Ishikawa (cell line): ENCODE measurements at regions not wholly inside any gene's neighbourhood (a gene's known extent, or its start where the extent isn't known, plus 50 kb on each side); places are given as distances from the start of the nearest gene placed in this dataset.

ENCODE experiments used
- CREB1 ChIP-seq: IDR thresholded peaks from 2 replicates; pipeline ENCODE4 v1.6.1; 2012; ENCODE audit warnings: low read depth
- FOXM1 ChIP-seq: IDR thresholded peaks from 2 replicates; pipeline ENCODE4 v1.6.1; 2012; ENCODE audit warnings: low read depth, borderline replicate concordance
- REST ChIP-seq: IDR thresholded peaks from 2 replicates; pipeline ENCODE4 v1.6.1; 2012; ENCODE audit warnings: low read depth, mild to moderate bottlenecking
- YY1 ChIP-seq: IDR thresholded peaks from 2 replicates; pipeline ENCODE4 v1.6.1; 2012; ENCODE audit warnings: low read depth

- no peak for TF ChIP-seq CREB1
- no peak for TF ChIP-seq FOXM1
- no peak for TF ChIP-seq REST
- TF ChIP-seq YY1 = no peak
Observed at GRCh38 chr7:41900532-41900931, 197.6 kb upstream of the INHBA start.
